NCI-H1105 treated with DMSO at 0.1 percent for 48 hours (cell line): ENCODE measurements at regions not wholly inside any gene's neighbourhood (a gene's known extent, or its start where the extent isn't known, plus 50 kb on each side); places are given as distances from the start of the nearest gene placed in this dataset.
"Not testable (repeated sequence)": the region's sequence is repeated elsewhere in the genome, so short reads cannot be mapped to it uniquely, and the experiment has no call there.

Experiments
- DNase-seq: peaks from one replicate; lab custom pipeline; 2025; lab: John Stamatoyannopoulos, UW

- DNase-seq: no peak
Observed at GRCh38 chr17:33944412-33944811, 310.7 kb upstream of the CCL2 start.

GRCh38 chr17:33944826-33945225 is 310.3 kb upstream of the CCL2 start:
- no peak for DNase-seq

DNA sequence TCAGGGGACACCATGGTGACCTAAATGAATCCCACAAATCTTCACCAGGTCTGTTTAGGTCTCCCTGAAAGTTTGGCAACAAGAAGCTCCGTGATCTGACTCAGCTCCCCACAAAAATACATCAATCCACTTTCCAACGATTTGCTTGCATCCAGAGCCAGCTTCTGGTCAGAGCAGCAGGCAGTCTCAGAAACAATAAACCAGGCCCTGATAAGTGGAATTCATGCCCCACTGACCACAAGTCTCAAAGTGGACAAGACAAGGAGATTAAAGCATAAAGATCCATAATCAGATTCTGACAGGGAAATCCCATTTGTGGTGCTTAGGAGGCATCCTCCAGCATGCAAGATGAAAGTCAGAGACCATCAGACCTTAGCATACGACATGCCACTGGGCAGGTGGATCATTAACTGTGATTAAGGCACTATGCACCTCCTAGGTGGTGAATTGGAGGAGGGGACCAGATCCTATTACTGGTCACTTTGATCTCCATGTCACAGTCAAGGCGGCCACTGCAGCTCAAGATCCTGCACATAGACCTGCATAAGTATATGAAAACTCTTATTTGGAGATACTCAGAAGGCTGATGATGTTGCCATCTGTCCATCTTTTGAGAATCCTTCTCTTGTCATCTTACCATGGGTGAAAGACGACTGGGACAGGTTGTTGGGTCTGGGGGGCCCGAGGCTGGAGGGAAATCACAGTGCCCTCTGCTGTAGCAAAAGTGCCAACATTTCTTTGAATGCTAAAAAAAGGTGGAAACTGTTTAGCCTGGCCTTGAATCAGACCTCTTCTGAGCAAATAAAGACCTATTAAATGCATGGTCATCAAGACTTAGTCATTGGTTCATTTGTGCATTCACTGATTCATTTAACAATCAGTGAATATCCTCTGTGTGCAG is 309.2 kb upstream of the CCL2 start:
- no peak for DNase-seq

DNA sequence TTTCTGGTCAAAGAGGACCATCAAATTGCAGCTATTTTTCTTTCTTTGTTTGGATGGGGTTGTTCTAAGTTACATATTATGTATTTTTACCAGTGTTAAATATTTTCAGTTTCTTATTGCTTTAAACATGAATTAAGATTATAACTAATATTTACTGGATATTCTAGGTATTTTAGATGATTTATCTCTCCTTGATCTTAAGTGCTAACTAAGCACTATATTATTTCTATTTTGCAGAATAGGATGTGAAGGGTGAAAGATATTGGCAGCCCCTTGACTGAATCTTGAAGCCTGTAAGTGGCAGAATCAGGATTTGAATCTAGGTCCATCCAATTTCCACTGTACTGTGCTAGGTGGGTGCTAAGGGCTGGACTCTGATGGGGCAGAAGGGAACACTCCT is 307.3 kb upstream of the CCL2 start:
- DNase-seq: no peak

DNA sequence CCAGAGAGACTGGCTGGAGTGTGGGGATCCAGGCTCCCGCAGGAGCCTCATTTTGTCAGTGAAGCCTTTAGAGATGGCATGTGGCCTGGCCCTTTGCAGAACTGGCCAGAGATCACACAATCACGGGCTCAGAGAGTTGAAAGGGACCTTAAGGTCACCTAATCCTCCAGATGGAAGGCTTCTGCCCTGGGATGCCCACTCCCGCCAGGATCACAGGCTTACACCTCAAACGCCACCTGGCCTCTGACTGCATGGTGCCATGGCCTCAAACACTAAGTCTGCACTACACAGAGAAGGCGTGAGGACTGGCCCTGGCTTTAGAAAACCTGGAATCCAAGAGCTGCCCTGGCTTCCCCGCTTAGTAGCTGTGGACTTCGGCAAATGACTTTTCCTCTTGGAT is 306.8 kb upstream of the CCL2 start:
- DNase-seq: no peak

DNA sequence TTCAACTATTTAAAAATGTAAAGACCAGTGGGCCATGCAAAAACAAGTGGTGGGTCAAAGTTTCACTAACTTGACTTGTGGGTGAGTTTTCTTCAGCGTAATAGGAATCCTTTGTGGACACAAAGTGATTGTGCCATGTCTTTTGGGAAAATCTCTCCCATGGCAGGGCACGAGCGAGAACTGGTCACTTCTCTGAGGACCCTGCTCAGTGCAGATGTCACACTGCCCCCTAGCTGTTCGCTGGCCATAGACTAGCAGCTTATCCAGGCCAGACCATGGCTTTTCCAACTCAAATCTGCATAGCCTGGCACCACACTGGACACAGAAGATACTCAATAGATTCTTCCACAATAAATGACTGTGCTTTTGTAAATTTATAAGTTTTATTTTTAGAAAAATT is 306.0 kb upstream of the CCL2 start:
- DNase-seq: no peak

- DNase-seq: no peak
Observed at GRCh38 chr17:33950061-33950460, 305.0 kb upstream of the CCL2 start.

DNA sequence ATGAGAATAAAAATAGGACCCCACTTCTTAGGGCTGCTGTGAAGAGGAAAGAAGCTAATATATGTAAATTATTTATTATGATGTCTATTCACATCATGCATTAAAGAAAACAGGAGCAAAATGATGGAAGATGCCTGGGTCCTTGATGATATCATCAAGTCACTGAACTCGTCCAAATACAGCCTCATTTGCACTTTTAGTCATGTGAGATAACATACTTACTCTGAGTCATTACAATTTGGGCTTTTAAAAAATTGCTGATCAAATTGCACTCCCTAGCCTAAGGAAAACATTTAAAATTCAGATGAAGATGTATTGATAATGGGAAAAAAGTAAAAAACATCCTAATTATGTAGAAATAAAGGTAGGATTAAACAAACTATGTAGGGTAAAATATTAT is 302.7 kb upstream of the CCL2 start:
- no peak for DNase-seq

- no peak for DNase-seq
Observed at GRCh38 chr17:33954597-33954996, 300.5 kb upstream of the CCL2 start.

DNA sequence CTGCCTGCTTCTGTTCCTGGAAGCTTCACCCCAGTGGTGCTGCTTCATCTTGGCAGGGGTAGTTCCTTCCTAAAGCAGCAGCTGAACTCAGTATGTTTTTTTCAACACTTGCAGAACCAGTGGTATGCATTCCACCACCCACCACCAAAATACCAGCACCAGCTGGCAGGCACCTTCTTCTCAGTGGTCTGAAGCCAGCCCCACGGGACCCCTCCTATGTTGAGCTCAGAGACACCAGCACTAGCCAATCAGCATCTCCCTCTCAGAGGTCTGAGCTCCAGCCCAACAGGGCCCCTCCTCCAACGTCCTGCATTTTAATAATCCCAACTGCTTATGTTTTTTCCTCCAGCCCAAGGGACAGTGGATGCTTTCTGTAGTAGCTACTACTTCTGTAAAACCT is 299.6 kb upstream of the CCL2 start:
- DNase-seq: no peak

- not testable (repeated sequence) for DNase-seq
Observed at GRCh38 chr17:33959098-33959497, 296.0 kb upstream of the CCL2 start.

- DNase-seq: peak; percentile 5
Observed at GRCh38 chr17:33962857-33963655, 292.0 kb upstream of the CCL2 start.

DNA sequence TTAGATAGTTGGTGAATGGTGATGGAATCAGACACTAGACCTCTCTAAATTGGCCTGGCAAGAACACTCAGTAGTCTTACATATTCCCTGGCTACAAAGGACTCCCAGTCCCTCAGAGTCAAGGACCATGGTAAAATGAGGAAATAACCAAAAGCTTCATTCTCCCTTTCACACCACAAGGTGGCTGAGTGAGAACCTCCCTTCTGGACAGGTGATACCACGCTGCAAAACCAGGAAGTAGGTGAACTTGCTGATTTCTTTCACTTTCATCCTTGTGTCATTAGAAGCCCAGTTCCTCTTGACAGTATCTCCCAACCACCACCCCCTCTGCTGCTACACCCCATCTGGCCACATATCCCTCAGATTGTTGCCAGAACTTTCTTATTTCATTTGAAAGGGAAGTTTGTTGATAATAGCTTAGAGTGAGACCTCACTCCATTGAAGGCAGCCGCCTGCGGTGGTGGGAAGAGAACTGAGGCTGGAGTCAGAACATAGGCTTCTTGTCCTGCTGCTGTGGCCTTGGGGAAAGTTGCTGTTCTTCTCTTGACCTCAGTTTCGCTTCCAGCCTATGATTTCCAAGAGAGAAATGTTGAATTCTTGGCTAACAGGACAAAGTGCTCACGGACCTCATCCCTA is 290.6 kb upstream of the CCL2 start:
- DNase-seq: no peak

DNA sequence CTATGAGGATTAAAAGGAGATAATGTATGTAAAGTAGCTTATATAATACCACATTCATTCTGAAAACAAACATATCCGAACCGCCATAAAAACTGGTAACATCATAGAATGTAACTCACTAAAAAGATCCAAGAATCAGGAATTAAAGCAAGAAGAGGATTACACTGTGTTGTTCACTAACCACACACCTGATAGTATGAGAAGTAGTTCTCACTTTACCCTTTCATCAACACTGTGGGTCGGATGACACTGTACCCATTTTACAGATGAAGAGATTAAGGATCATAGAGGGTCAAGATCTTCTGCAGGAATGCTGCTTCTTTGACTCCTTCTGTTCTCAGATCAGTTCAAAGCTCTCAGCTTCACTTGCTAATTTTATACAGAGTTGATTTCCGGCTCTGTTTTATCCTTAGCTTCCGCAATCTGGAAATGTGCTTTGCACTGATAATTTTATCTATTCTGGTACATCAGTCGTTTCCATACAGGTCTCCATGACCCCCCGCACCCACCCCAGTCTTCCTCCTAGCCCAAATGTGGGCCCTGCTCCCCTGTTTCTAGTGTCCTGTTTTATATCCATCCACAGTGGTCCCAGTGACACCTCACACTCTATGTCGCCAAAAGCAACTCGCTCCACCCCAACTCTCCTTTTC is 288.6 kb upstream of the CCL2 start:
- no peak for DNase-seq

- no peak for DNase-seq
Observed at GRCh38 chr17:33967608-33968349, 287.3 kb upstream of the CCL2 start.

DNA sequence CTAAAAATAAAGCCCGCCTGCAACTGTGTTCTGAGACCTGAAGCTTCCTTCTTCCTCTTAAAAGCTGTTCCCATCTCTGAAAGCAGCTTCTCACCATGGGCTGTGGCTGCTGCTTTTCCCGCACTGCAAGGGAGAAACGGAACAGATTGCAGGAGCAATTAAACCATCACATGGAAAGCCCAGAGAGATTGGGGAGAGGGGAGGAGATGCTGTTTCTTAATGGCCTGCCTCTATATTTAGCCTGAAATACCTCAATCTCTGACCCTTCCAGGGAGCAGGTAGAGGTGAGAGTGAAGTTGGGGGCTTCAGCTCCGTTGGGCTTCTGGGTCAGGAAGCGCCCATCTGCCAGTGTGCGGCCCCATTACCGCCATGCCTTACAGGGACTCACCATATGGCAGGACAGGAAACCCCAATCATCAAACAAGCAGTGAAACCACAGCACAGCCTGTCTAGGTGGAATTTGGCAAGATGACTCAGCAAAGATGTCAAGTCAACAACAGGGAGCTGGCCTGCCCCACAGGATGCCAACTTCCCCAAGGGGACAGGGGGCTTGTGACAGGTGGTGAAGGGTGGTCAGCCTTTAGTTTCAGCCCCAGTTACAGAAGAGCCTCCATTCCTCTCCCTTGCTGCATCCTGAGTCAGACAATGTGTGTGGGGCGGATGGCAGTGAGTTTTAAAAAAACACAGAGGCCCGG is 286.6 kb upstream of the CCL2 start:
- no peak for DNase-seq

DNA sequence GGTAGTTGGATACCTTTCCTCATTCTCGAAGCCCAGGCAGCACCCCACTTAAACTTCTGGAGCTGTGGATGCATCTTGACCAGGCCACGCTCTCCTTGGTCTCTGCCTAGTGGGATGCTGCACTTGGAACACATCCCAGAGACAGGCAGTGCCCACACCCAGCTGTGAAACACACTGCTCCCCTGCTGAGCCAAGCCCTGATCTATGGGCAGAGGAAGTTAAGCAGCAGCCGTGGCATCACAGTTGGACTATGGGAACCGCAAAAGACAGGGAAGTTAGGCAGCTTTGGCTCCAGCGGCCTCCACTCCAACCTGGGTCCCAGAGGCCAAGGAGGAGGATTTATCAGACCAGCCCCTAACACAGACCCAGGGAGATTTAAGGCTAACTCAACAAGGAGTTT is 284.8 kb upstream of the CCL2 start:
- DNase-seq: no peak

DNA sequence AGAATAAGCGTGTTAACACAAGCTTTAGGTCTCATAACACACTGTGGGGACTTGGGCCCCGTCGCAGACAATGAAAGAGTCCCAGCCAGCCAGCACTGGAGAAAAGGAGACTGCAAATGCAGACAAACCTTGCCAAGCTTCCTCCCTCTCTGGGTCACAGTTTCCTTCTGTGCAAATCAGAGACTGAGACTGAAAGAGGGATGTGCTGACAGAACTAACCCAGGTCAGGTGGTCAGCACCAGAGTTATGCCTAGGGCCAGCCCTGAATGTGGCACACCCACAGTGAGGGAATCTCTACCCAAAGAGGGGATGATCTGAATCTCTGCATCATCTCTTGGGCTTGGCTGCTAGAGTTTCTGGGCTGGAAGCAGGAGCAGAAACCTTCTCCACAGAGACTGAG is 282.3 kb upstream of the CCL2 start:
- no peak for DNase-seq

DNA sequence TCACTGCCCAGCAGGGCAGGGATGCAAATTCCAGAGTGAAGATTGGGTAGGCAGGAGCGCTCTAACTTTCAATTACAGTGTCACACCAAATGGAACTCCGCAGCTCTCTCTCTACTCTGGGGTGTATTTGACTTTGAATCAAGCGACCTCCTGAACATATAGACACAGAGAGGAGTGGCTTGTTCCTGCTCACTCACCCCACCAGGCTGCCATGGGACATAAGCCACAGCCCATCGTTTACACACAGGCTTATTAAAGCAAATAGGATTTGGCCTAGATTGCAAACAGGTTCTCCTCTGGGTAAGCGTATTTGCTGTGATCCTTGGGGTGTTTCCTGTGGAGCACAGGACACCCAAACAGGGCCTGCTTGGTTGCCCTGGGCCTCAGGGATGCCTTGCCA is 281.6 kb upstream of the CCL2 start:
- no peak for DNase-seq

DNA sequence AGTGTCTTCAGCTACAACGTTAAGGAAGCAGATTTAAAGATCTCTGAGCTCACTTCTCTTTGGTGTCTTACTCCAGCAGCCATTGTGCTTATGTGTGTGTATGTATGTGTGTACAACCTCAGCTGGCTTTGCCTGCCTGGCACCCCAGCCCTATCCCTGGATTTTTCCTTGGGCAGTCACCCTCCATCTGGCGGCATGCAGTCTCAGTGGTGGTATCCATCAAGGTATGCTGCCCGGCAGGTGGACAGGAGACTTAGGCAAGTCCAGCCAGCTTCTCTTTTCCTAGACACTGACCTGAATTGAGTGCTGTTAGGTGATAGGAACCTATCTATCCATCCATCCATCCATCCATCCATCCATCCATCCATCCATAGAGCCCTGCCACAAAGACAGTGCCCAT is 280.8 kb upstream of the CCL2 start:
- DNase-seq: no peak

DNA sequence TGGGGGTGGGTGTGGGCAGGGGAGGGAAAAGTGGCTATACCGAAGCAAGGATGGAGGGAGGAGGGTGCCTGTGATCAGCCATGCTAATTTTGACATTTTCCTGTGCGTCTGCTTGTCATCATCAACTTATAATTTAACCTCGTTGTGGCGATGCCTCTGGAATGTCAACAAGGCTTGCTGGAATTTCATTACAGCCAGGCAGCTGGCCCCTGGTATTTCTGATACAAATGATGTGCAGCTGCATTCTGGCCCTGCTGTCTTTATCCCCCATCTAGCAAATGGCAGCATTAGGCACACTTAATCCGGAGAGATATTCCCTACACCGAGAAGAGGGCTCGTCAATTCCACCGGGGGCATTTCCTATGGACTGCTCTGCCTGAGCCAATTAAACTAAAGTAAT is 278.3 kb upstream of the CCL2 start:
- no peak for DNase-seq
